ENCODE measurements at regions not wholly inside any gene's neighbourhood (a gene's known extent, or its start where the extent isn't known, plus 50 kb on each side); places are given as distances from the start of the nearest gene placed in this dataset.

- TF ChIP-seq, protein P1, sequence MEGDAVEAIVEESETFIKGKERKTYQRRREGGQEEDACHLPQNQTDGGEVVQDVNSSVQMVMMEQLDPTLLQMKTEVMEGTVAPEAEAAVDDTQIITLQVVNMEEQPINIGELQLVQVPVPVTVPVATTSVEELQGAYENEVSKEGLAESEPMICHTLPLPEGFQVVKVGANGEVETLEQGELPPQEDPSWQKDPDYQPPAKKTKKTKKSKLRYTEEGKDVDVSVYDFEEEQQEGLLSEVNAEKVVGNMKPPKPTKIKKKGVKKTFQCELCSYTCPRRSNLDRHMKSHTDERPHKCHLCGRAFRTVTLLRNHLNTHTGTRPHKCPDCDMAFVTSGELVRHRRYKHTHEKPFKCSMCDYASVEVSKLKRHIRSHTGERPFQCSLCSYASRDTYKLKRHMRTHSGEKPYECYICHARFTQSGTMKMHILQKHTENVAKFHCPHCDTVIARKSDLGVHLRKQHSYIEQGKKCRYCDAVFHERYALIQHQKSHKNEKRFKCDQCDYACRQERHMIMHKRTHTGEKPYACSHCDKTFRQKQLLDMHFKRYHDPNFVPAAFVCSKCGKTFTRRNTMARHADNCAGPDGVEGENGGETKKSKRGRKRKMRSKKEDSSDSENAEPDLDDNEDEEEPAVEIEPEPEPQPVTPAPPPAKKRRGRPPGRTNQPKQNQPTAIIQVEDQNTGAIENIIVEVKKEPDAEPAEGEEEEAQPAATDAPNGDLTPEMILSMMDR (IDR thresholded peaks at IDR 0.05) = no peak
- TF ChIP-seq EZH2 (IDR thresholded peaks at IDR 0.05; ENCODE audit: borderline replicate concordance, insufficient read depth, low read depth, low read length, poor library complexity, severe bottlenecking) = no peak
Observed at GRCh38 chr10:78812571-78813318, 256.0 kb upstream of the ZMIZ1 start.
